Keratinocyte (primary cell): ENCODE measurements at regions not wholly inside any gene's neighbourhood (a gene's known extent, or its start where the extent isn't known, plus 50 kb on each side); places are given as distances from the start of the nearest gene placed in this dataset.

Experiments
- CTCF ChIP-seq, 3 experiments: IDR thresholded peaks in 1 of 3; conservative IDR thresholded peaks in 1 of 3; optimal IDR thresholded peaks in 1 of 3; 2 replicates in 2 of 3; 3 replicates in 1 of 3; pipeline versions ENCODE3 to v1.5.1; 2011; ENCODE audit warnings: low read length in 3 of 3, mild to moderate bottlenecking in 3 of 3, moderate library complexity in 2 of 3, control low read depth in 1 of 3, inconsistent platforms in 1 of 3; ENCODE audit not compliant: insufficient read depth in 2 of 3; ENCODE audit errors: extremely low read depth in 1 of 3
- EZH2 ChIP-seq: IDR thresholded peaks from one replicate; pipeline ENCODE4 v1.6.1; 2012; ENCODE audit warnings: inconsistent platforms, mild to moderate bottlenecking, low read length, moderate library complexity

GRCh38 chr11:45554230-45554967, 111.0 kb downstream of the CHST1 start:
- TF ChIP-seq CTCF (optimal IDR thresholded peaks at IDR 0.05 in 1 of 3, IDR thresholded peaks at IDR 0.05 in 1 of 3, conservative IDR thresholded peaks at IDR 0.05 in 1 of 3; ENCODE audit: extremely low read depth in 1 of 3, insufficient read depth in 2 of 3, low read length in 3 of 3) (no peak), EZH2 (no peak)
